Esophagus squamous epithelium (tissue), 4 donors: ENCODE measurements at regions not wholly inside any gene's neighbourhood (a gene's known extent, or its start where the extent isn't known, plus 50 kb on each side); places are given as distances from the start of the nearest gene placed in this dataset.
"Not testable (repeated sequence)": the region's sequence is repeated elsewhere in the genome, so short reads cannot be mapped to it uniquely, and the experiment has no call there.

Source experiments
- POLR2A ChIP-seq, 4 donors: fragments of 450-650 bp; IDR thresholded peaks; one replicate each; pipeline ENCODE4 v1.6.1; 2017; ENCODE audit warnings: antibody characterized with exemption in 4 of 4, mild to moderate bottlenecking in 4 of 4, moderate library complexity in 3 of 4
- TF ChIP-seq, protein P1 (sequence below), 6 experiments: fragments of 450-650 bp in 4 of 6; fragments of 200-600 bp in 2 of 6; sonication (generic) in 2 of 6; IDR thresholded peaks; one replicate each; pipeline ENCODE4 v1.5.1; 2016 to 2019; ENCODE audit warnings: antibody characterized with exemption in 6 of 6, mild to moderate bottlenecking in 4 of 6, moderate library complexity in 4 of 6

DNA sequence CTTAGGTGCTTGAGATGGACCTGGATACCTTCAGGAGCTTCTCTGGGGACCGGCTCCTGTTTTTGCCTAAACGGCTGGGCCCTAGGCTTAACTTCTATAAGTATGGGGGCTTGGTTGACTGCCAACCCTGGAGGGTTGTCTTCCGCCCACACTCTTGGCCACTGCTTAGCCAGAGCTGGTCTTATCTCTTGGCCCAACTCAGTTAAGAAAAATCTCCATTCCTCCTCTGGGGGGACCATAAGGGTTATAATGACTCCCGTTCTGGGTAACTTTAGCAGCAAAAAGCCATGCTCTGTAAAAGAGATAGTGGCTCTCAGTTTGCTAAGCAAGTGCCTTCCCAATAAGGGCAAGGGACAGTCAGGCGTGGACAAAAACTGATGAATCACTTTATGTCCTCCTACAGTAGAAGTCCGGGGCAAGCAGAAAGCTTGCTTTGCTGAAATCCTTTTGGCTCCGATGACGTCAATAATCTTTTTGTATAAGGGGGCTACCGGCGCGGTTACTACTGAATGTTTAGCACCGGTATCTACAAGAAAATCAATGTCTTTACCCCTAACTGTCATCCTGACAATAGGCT is 130.0 kb upstream of the CCZ1B start:
- TF ChIP-seq, protein P1, sequence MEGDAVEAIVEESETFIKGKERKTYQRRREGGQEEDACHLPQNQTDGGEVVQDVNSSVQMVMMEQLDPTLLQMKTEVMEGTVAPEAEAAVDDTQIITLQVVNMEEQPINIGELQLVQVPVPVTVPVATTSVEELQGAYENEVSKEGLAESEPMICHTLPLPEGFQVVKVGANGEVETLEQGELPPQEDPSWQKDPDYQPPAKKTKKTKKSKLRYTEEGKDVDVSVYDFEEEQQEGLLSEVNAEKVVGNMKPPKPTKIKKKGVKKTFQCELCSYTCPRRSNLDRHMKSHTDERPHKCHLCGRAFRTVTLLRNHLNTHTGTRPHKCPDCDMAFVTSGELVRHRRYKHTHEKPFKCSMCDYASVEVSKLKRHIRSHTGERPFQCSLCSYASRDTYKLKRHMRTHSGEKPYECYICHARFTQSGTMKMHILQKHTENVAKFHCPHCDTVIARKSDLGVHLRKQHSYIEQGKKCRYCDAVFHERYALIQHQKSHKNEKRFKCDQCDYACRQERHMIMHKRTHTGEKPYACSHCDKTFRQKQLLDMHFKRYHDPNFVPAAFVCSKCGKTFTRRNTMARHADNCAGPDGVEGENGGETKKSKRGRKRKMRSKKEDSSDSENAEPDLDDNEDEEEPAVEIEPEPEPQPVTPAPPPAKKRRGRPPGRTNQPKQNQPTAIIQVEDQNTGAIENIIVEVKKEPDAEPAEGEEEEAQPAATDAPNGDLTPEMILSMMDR (IDR thresholded peaks at IDR 0.05): not testable (repeated sequence)
- not testable (repeated sequence) for TF ChIP-seq POLR2A (IDR thresholded peaks at IDR 0.05)
